IMR-90 (cell line): ENCODE measurements at regions not wholly inside any gene's neighbourhood (a gene's known extent, or its start where the extent isn't known, plus 50 kb on each side); places are given as distances from the start of the nearest gene placed in this dataset.

ENCODE experiments used
- ATAC-seq: fragments of 200-7000 bp; cut with Tn5 transposase; 2 replicates; pipeline ENCODE4 v1.9.1; 2020; ENCODE audit warnings: low read depth, mild to moderate bottlenecking, moderate library complexity
- BruUV-seq: library from RNA; stranded (reverse); fragments of 400-500 nt; replicated peaks from 2 replicates; lab custom pipeline; 2021; lab: Mats Ljungman, UMichigan
- CTCF ChIA-PET: fragments of 300-600 bp; formaldehyde crosslinking; extraction: SDS; loops from one replicate; lab custom pipeline; 2021; ENCODE audit warnings: antibody characterized with exemption; lab: Yijun Ruan, JAX
- POLR2A ChIA-PET: fragments of 300-600 bp; sonication (Branson Sonifier 250); formaldehyde crosslinking; loops from one replicate; lab custom pipeline; 2022; ENCODE audit warnings: antibody characterized with exemption; ENCODE audit not compliant: unreplicated experiment; lab: Charles Lee
- DNase-seq: peaks from one replicate; pipeline ENCODE4 v3.0.0; 2013
- H2AFZ ChIP-seq: replicated peaks from 2 replicates; pipeline ENCODE3; 2013; ENCODE audit warnings: low read length, mild to moderate bottlenecking; ENCODE audit not compliant: poor library complexity
- H2AK5ac ChIP-seq: 2 replicates; pipeline ENCODE4 v1.6.1; 2013; ENCODE audit warnings: low read depth, low read length, inconsistent platforms
- H2AK9ac ChIP-seq: replicated peaks from 2 replicates; pipeline ENCODE3; 2013; ENCODE audit warnings: mild to moderate bottlenecking, low read depth, low read length, moderate library complexity; ENCODE audit not compliant: poor library complexity
- H2BK120ac ChIP-seq: 2 replicates; pipeline ENCODE4 v1.6.1; 2013; ENCODE audit warnings: low read depth, low read length, inconsistent platforms
- H2BK15ac ChIP-seq: 3 replicates; pipeline ENCODE4 v1.6.1; 2013; ENCODE audit warnings: low read depth, low read length, inconsistent platforms
- H2BK20ac ChIP-seq: 2 replicates; pipeline ENCODE4 v1.6.1; 2013; ENCODE audit warnings: low read depth, mild to moderate bottlenecking, inconsistent platforms, low read length, moderate library complexity
- H2BK5ac ChIP-seq: 2 replicates; pipeline ENCODE4 v1.6.1; 2013; ENCODE audit warnings: mild to moderate bottlenecking, low read depth, low read length, inconsistent platforms; ENCODE audit not compliant: poor library complexity, severe bottlenecking
- H3K14ac ChIP-seq: replicated peaks from 2 replicates; pipeline ENCODE4 v1.6.1; 2013; ENCODE audit warnings: low read depth, low read length, inconsistent platforms
- H3K18ac ChIP-seq: 2 replicates; pipeline ENCODE4 v1.6.1; 2013; ENCODE audit warnings: low read depth, low read length, control low read depth
- H3K23ac ChIP-seq: 2 replicates; pipeline ENCODE4 v1.6.1; 2013; ENCODE audit warnings: low read depth, low read length, inconsistent platforms
- H3K27ac ChIP-seq: 2 replicates; pipeline ENCODE4 v1.5.1; 2013; ENCODE audit warnings: mild to moderate bottlenecking, control low read depth, low read length; ENCODE audit not compliant: insufficient read depth
- H3K27me3 ChIP-seq: 2 replicates; pipeline ENCODE4 v1.6.1; 2013; ENCODE audit warnings: low read length; ENCODE audit not compliant: control insufficient read depth, insufficient read depth
- H3K36me3 ChIP-seq: 2 replicates; pipeline ENCODE4 v1.6.1; 2013; ENCODE audit warnings: low read length, mixed read lengths; ENCODE audit not compliant: control insufficient read depth, insufficient read depth
- H3K4ac ChIP-seq: 2 replicates; pipeline ENCODE4 v1.6.1; 2013; ENCODE audit warnings: low read depth, low read length, inconsistent platforms
- H3K4me1 ChIP-seq: 2 replicates; pipeline ENCODE4 v1.6.1; 2013; ENCODE audit warnings: low read length, mixed read lengths; ENCODE audit not compliant: control insufficient read depth, insufficient read depth
- H3K4me2 ChIP-seq: 2 replicates; pipeline ENCODE4 v1.6.1; 2013; ENCODE audit warnings: low read depth, mild to moderate bottlenecking, control low read depth, low read length, moderate library complexity
- H3K4me3 ChIP-seq: 2 replicates; pipeline ENCODE4 v1.5.1; 2013; ENCODE audit warnings: low read depth, mild to moderate bottlenecking, control low read depth, low read length, moderate library complexity; ENCODE audit not compliant: insufficient read depth
- H3K56ac ChIP-seq: 2 replicates; pipeline ENCODE4 v1.6.1; 2013; ENCODE audit warnings: low read length, inconsistent platforms; ENCODE audit not compliant: insufficient read depth; ENCODE audit errors: extremely low read depth
- H3K79me1 ChIP-seq, 2 experiments: 2 replicates each; pipeline ENCODE4 v1.6.1; 2013; ENCODE audit warnings: low read length in 2 of 2, inconsistent platforms in 1 of 2, low read depth in 1 of 2
- H3K9ac ChIP-seq: 2 replicates; pipeline ENCODE4 v1.6.1; 2013; ENCODE audit warnings: low read depth, low read length, control low read depth
- H3K9me1 ChIP-seq: 2 replicates; pipeline ENCODE4 v1.6.1; 2013; ENCODE audit warnings: low read length, inconsistent platforms; ENCODE audit not compliant: insufficient read depth
- H3K9me3 ChIP-seq: 2 replicates; pipeline ENCODE4 v1.6.1; 2013; ENCODE audit warnings: low read length; ENCODE audit not compliant: control insufficient read depth, insufficient read depth
- H4K20me1 ChIP-seq: 2 replicates; pipeline ENCODE4 v1.6.1; 2013; ENCODE audit warnings: low read length, inconsistent platforms; ENCODE audit not compliant: insufficient read depth
- H4K5ac ChIP-seq: 2 replicates; pipeline ENCODE4 v1.6.1; 2013; ENCODE audit warnings: mild to moderate bottlenecking, low read depth, low read length, control low read depth
- H4K8ac ChIP-seq, 2 experiments: 2 replicates each; pipeline ENCODE4 v1.6.1; 2013; ENCODE audit warnings: low read depth in 2 of 2, low read length in 2 of 2, control low read depth in 1 of 2, inconsistent platforms in 1 of 2
- H4K91ac ChIP-seq: 2 replicates; pipeline ENCODE4 v1.6.1; 2013; ENCODE audit warnings: low read depth, low read length, inconsistent platforms; ENCODE audit not compliant: insufficient read depth
- CHD1 ChIP-seq: IDR thresholded peaks from 2 replicates; pipeline ENCODE4 v1.6.1; 2012; ENCODE audit warnings: low read depth, low read length, improper control_type of control experiment
- MXI1 ChIP-seq: IDR thresholded peaks from 2 replicates; pipeline ENCODE4 v1.6.1; 2012; ENCODE audit warnings: low read depth, mild to moderate bottlenecking, low read length, moderate library complexity, borderline replicate concordance
- POLR2A ChIP-seq: IDR thresholded peaks from 2 replicates; pipeline ENCODE4 v1.6.1; 2012; ENCODE audit warnings: mild to moderate bottlenecking, low read depth, low read length
- RAD21 ChIP-seq: IDR thresholded peaks from 2 replicates; pipeline ENCODE4 v1.6.1; 2012; ENCODE audit warnings: low read length, improper control_type of control experiment
- RCOR1 ChIP-seq: IDR thresholded peaks from 2 replicates; pipeline ENCODE4 v1.6.1; 2012; ENCODE audit warnings: mild to moderate bottlenecking, low read length, improper control_type of control experiment; ENCODE audit not compliant: insufficient replicate concordance
- SMC3 ChIP-seq: fragments of 150-350 bp; IDR thresholded peaks from 2 replicates; pipeline ENCODE4 v1.6.1; 2016; ENCODE audit warnings: low read depth, mild to moderate bottlenecking, antibody characterized with exemption, low read length, moderate library complexity
- WGBS, 2 experiments: methylation state at CpG; one replicate each; pipeline versions ENCODE4 v1.1.5 to v1.1.7; 2013; ENCODE audit warnings: missing lambda C conversion rate in 2 of 2; ENCODE audit not compliant: insufficient read length in 1 of 2; ENCODE audit errors: extremely low coverage in 2 of 2; 5-methylcytosine and 5-hydroxymethylcytosine counted together
- dilution Hi-C: fragments of 300-500 bp; cut with HindIII; formaldehyde crosslinking; loops from one replicate; pipeline ENCODE4 v1.14.3; 2018; ENCODE audit warnings: low sequenced_read_pairs; ENCODE audit not compliant: unreplicated experiment
- in situ Hi-C: fragments of 300-500 bp; cut with MboI; formaldehyde crosslinking; loops from 3 replicates; pipeline ENCODE4 v1.14.3; 2019; ENCODE audit warnings: low sequenced_read_pairs, inconsistent platforms, mixed read lengths
- intact Hi-C: fragments of 100-400 bp; cut with micrococcal nuclease; formaldehyde crosslinking; loops from 2 replicates; pipeline ENCODE4 v1.10.0; 2022

DNA sequence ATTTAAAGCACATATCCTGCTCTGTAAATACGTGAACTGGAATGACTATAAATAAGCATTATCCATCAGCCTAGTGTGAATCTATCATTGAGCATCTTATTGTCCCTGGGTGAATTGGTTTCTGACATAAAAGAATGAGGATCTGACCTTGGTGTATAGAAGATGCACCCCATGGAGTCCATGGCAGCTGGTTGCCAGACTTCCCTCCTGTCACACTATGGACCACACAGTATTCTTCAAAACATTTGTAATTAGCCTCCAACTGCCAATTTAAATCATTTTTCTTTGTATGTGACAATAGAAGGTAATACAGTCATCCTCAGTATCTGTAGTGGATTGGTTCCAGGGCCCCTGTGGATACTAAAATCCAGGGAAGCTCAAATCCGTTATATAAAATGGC lies 238.1 kb upstream of the ZWINT start:
- Histone ChIP-seq H3K56ac (no peak overlapping the region), H3K4me2 (no peak overlapping the region), H4K8ac (no peak overlapping the region), H3K18ac (no peak overlapping the region), H2AK9ac (no peak overlapping the region), H3K14ac (no peak overlapping the region), H3K9me3 (peaks cover 2% of the 10 kb centered on the region; the same call in 1 of the 2 replicates), H2AK5ac (no peak overlapping the region), H2BK20ac (no peak overlapping the region), H3K23ac (no peak overlapping the region), H4K91ac (no peak overlapping the region), H3K9ac (no peak overlapping the region), H3K36me3 (no peaks in the 10 kb centered on the region), H3K27ac (no peak overlapping the region), H2AFZ (no peak overlapping the region), H4K5ac (no peak overlapping the region), H2BK5ac (no peak overlapping the region), H2BK120ac (no peak overlapping the region), H3K4me3 (no peak overlapping the region), H2BK15ac (no peak overlapping the region), H3K9me1 (no peaks in the 10 kb centered on the region), H3K79me1 (no peaks in the 10 kb centered on the region), H4K20me1 (no peaks in the 10 kb centered on the region), H3K4ac (no peak overlapping the region), H3K27me3 (no peaks in the 10 kb centered on the region), H3K4me1 (no peaks in the 10 kb centered on the region)
- DNase-seq, result no peak
- ChIA-PET POLR2A (no interaction called here), CTCF (interaction anchor here (0.6 kb wide), 1 partner anchor 1140 kb away, joined by 7 read pairs; no protein-coding TSS in a partner anchor)
- in situ Hi-C loops, result no loop called here
- no TSS peak for BruUV-seq
- TF ChIP-seq POLR2A, result no peak
- no peak for TF ChIP-seq MXI1
- no peak for TF ChIP-seq RAD21
- TF ChIP-seq SMC3, result no peak
- no peak for TF ChIP-seq RCOR1
- no peak for TF ChIP-seq CHD1
- intact Hi-C loops, result no loop called here
- dilution Hi-C loops, result no loop called here
- ATAC-seq, result no peak
- no CpG with 5 or more reads among the region's 2 CpGs for WGBS, 2 experiments
